GM18508 (cell line): ENCODE measurements at regions not wholly inside any gene's neighbourhood (a gene's known extent, or its start where the extent isn't known, plus 50 kb on each side); places are given as distances from the start of the nearest gene placed in this dataset.
A peak's percentile ranks its signal among the peaks of the same experiment; 100 is the strongest.

ENCODE experiments used
- ATAC-seq: cut with Tn5 transposase; IDR thresholded peaks from one replicate; pipeline ENCODE4 v1.9.1; 2021; ENCODE audit warnings: moderate number of reproducible peaks; ENCODE audit not compliant: insufficient read depth, unreplicated experiment

DNA sequence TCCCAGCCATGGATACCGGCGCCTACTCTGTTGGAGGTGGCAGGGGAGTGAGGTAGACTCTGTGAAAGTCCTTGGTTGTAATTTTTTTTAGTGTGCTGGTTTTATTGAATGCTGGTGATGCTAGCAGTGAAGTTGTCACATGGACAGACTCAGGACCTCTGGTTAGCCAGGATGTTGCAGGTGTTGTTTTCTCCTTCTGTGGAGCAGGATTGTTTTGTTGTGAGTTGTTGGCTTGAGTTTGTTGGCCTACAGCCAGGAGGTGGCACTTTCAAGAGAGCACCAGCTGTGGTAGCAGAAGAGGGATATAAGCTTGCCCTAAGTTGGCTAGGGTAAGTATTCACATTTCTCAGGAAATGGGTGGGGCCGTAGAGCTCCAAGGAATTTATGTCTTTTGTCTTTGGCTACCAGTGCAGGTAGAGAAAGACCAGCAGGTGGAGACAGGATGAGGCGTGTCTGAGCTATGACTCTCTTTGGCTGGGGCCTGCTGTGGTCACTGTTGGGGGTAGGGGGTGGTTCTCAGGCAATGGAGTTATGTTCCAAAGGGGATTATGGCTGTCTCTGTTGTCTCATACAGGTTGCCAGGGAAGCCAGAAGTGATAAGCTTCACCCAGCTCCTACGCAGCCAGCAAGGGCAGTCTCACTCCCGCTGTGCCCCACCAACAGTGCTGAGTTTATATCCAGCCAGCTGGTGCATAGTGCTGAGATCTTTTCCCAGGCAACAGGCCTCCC lies 248.7 kb downstream of the TAF11L14 start:
- no peak for ATAC-seq

DNA sequence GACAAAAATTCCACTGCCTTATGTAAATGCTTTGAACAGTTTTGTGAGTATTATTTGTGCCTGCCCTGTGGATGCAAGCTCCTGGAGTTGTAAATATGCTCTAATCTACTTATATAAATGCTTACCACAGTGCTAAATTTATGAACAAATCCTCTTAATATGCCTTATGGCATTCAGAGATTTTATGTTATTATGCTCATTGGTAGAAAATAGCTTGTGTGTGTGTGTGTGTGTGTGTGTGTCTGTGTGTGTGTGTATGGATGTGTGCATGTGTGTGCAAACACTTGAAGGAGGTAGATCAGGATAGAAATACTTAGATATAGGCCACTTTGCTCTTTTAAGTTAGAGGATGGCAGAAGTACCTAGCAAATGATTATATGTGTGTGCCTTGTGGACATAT lies 253.9 kb downstream of the TAF11L14 start:
- no peak for ATAC-seq

DNA sequence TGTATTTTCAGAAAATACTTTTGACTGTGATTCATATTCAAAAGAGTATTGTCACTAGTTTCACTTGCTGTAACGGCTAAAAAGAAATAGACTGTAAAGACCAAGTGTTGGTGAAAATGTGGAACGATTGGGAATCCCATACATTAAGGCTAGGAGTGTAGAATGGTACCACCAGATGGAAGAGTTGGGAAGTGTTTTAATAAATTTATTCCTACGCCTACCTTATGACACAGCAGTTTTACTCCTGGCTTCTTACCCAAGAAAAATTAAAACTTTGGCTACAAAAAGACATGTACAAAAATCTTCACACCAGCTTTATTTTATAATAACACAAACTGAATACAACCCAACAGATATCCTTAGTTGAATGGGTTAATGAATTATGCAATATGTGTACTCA lies 256.2 kb downstream of the TAF11L14 start:
- ATAC-seq = no peak

DNA sequence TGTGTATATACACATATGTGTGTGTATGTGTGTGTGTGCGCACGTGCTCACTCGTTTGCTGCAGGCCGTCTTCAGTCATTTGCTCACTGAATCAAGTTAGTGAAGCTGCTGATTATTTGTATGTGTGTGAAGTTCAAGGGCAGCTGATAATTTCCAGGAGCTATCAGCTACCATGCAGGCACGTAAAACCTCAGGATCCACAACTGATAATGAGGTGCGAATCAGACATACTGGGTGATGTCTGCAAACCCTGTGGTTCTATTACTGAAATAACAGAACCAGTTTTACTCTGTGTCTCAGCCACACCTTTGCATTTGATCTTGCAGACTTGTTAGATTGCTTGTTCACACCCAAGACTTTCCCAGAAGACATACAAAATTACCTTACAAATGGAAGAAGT lies 257.6 kb downstream of the TAF11L14 start:
- no peak for ATAC-seq

DNA sequence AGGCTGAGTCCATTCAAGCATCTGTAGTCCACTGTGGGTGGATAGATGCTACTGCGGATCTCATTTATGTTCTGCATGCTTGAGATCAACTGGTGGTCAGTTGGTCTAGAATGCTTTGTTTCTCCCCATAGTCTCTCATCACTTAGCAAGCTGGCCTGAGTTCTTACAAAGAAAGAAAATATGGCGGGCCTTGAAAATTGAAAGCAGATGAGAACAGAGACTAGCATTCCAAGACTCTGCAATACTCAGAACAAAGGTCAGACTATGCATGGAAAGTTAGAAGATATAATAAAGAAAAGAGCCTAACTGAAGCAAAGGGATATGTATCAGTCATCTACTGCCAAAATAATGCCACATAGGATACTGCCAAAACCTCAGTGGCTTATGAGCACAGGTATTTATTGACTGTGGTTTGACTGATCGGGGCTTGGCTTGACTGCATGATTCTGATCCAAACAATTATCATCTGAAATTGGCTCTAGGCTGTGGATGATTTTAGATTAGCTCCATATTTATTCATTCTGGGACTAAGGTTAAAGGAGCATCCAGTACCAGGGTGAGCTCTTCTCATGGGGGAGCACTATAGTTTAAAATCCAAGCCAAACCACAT lies 258.9 kb downstream of the TAF11L14 start:
- ATAC-seq = no peak

DNA sequence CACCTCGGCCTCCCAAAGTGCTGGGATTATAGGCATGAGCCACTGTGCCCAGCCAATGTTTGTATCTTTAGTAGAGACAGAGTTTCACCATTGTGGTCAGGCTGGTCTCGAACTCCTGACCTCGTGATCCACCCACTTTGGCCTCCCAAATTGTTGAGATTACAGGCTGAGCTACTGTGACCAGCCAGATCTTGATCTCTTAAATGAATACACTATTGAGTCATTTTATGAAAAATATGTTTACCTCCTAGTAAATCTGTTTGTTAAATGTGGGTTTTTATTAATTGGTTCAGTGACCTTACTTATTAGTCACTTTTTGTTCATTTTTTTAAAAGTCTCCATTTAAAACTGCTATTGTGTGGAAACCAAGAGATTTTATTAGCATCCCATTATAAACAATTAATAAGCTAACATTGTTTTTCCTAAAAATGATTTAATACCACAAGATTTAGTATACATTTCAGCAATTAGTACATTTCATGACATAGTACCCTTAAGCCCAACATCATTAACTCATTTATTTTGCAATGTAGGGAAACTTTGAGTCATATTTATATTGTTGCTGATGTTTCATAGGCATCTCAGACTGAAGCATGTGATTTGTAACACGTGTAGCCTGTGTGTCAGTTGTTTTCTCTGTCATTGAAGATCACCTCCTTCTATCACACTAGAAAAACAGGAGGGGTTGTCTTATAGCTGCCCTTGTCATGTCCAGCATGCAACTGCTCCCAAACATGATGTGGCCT lies 261.2 kb downstream of the TAF11L14 start:
- ATAC-seq = no peak

DNA sequence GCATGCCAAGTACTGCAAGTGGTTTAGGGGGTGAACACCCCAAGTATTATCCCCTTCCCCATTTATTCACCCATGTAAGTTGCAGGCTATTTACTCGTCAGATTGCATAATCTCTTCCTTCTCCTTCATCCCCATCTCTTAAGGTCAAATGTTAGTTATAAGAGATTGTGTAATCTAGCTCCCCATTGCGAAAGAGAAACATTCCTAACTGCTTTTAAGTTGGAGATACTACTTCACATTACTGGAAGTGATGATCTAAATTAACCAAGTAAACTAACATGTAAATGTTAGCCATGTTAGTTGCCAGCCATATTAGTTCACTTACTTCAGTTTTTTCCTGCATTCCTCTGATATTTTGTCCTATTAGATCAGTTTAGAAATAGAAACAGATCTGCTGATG lies 262.3 kb downstream of the TAF11L14 start:
- no peak for ATAC-seq

DNA sequence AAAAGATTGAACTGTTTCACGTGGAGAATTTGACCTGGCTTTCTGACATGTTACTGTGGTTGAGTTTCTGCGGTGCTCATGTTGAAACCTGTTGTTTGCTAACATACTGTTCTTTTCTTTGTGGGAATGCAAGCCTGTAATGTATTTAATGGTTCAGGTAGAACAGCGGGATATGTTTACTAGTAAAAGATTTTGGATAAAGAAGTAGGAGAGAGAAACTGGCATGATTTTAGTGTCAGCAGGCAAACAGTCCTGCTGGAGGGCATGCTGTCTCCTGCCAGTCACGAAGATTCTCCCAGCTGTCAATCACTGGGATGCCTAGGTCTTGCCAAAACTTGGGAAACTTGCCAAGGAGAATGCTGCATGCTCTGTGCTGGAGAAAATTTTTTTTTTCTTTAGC lies 263.5 kb downstream of the TAF11L14 start:
- ATAC-seq = no peak

DNA sequence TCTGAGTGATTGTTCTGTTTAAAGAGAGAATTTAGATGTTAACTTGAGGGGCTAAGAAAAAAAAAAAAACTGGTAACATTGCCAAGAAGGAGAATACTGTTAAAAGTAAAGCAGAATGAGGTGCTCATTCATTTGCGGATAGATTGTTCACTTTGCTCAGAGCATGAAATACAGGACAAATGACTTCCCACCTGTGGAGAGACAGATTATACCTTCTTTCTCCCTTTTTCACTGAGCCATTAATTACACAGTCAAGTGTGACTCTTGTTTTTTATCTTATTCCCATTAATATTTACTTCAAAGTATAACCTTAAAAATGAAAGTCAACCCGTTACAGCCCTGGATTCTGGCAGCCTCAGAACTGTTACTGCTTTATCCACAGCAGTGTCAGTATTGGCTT lies 264.5 kb downstream of the TAF11L14 start:
- no peak for ATAC-seq

DNA sequence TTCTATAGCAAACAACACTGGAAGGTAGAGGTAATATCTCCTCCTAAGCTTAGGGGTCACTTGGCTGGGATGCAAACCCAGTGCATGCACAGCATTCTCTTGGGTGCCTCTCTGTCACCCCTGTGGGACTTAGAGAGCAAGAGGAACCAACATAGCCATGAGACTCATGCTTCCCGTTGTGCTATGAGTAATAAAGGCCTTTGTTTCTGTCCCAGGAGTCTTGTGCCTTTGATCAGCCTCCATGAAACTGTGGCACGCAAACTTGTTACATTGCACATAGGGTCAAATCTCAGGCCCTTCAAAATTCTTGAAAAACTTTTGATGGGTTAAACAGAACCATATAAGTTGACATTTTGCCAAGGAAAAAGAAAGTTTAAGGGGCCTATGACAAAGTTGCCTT lies 272.8 kb downstream of the TAF11L14 start:
- ATAC-seq = peak; percentile 53

DNA sequence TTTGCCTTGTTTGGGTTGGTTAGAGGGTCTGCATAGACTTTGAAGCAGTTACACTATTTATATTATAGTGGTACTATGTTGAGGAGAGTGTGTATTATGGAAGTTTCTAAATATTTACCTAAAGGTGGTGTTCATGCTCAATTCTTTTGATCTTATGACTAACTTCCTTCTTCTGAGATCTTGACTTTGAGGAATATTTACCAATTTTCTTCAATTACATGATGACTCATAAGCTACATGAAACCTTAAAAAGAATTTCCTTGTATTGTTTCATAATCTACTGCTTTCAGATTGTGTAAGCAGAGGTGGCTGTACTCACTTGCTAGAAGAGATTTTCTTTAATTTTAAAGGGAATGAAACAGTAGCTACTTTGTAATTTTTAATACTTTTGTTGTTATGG lies 276.1 kb downstream of the TAF11L14 start:
- peak; percentile 51 for ATAC-seq

DNA sequence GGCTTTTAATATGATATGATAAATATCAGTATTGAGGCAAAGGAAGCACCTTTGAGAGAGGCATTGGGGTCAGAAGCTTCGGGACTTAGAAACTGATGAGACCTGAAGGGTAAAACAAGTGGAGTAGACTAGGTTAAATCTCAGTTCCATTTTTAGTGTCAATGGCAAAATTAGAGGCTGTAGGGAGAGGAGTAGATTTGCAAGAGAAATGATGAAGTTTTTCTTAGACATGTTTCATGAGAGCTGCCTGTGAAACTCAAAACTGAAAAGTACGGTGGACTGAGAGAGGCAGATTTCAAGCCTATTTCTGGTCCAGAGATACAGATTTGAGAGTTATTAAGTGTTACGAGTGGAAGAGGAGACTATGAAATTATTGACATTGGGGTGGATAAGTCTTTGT lies 278.5 kb downstream of the TAF11L14 start:
- ATAC-seq = no peak

DNA sequence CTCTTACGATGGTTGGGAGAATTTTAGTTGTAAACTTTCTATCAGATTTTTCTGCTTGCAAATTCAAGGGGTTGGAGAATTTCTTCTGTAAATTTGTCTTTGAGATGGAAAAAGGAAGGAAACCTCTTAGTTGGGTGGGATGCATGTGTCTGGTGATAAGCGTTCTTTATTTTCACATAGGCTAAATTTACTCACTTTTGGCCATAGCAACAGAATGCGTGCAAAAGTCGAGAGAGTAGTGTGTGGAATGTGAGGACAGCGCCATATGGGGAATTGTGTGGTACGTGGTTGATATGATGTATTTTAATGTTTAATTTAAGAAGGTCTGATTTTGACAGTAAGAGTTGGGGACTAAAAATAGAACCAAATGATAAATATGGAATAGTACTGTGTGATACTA lies 282.2 kb downstream of the TAF11L14 start:
- no peak for ATAC-seq

DNA sequence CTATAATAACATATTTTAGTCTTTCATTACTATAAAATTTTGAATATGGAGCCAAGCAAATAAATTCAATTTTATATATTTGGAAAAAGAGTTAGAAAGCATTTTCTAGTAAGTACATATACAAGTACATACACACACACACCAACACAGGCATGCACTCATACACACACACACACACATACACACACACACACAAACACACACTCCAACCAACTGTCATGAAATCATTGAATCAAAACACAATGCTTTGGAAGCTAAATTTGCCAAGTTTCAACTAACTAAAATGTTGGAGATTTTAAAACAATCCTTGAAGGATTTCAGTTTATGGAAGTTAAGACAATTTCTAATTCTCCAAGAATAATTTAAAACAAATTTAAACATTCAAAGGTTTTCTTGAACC lies 283.2 kb downstream of the TAF11L14 start:
- ATAC-seq = no peak

DNA sequence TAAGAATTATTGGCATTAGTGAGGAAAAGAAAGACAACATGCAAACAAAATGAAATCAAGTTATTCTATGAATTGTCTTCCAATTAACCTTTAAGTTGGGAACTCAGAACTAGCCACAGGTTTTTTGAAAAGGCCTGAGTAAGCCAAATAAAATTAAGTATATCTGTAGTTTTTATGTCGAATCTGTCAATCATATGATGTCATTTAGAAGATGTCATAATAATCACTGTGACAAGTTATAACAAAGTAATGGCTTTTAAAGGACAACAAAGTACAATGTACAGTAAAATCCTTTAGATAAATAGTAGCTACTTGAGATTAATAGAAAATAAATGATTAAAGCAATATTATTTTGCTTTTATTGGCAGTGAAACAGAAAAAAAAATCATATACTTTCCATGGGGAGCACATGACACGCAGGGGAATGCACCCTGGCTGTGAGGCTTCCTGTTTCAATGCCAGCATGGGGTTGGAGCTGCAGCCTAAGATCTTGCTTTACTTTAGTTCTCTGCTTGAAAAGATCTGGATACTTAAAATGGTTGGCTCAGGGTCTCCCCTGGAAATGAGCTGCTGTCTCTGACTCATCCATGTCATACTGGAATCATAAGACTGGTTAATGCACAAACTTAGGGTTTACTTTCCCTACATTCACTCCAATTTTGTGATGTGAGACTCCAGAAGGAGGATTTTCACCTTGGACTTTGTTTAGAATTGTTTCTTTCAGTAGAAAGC lies 284.3 kb downstream of the TAF11L14 start:
- ATAC-seq = no peak

DNA sequence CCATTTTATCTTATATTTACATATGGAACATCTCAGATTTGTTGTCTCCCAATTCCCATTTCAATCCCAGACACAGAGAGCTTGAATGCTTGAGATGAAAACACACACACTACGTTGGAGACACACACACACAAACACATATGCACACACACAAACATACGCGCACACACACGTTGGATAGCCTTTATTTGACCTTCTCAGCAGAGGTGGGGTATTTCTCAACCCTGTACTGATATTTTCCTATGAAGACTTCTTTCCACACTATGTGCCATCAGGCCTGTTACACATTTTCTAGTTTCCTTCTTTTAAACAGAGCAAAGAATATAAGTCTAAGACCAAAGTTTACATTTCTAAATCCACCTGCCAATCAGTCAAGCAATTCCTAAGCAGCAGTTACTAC lies 291.0 kb downstream of the TAF11L14 start:
- no peak for ATAC-seq

DNA sequence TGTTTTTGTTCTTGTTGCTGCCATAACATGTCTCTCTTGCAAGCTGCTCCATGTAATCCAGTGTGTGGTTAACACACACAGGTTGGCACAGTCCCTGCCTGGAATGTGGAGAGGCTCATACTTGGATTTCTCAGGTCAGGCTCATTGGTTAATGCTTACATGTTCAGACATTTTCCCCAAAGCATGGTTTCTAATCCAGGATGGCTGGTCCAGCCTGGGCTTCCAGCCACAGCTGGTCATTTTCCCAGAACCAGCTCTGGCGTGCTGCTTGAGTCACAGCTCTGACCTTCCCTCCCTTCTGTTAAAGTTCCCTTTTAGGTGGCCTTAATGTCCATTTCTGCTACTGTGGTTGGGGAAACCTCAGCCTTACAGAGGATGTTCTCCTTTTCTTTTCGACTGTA lies 294.3 kb downstream of the TAF11L14 start:
- ATAC-seq = no peak

DNA sequence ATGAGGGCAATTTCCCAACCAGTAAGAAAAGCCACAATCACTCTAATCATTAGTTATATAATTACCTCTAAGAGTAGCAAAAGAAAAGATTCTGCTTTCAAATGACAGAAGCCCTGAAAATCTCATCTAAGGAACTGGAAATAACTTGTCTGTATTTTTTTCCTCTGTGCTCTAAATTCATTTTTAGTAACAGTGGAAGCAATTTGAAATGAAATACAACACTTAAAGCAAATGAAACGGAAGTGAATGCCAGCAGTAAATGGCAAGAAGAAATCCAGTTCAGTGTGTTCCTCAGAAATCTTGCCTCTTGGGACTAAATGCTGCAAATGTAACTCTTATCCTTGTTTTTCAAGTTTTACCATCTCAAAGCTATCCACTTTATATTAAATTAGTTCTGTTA lies 294.9 kb downstream of the TAF11L14 start:
- no peak for ATAC-seq

DNA sequence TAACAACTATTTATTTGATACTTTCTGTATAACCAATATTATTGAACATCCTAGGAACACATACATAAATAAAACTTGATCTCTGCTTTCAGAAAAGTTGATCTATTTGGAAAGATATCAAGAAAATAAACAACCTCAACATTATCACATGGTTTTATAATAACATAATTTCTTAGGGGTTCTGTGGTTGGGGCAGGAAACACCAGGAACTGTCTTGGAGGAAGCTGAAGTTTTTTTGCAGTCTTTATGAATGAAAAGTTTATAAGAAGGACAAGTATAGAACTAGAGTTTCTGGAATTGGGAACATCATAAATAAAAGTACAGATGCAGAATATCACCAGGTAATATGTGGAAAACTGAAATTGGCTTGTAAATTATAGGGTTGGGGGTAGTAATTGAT lies 296.1 kb downstream of the TAF11L14 start:
- no peak for ATAC-seq

DNA sequence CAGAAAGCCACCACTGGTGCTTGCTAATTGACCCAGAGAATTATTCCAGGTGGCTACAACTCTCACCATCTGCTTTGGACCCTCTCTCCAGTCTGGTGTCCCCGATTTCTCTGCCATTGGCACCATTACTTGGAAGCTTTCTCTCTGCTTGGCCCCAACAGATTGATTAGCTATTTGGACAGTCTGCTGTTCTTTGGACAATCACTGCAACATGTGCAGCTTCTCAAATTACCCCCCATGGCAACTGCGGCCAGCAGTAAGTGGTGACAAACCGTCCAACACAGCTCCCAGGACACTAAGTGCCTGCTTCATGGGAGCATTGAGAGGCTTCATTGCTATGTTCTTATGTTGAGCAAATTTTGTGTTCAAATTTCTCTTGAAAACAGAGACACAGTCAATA lies 309.8 kb downstream of the TAF11L14 start:
- no peak for ATAC-seq

DNA sequence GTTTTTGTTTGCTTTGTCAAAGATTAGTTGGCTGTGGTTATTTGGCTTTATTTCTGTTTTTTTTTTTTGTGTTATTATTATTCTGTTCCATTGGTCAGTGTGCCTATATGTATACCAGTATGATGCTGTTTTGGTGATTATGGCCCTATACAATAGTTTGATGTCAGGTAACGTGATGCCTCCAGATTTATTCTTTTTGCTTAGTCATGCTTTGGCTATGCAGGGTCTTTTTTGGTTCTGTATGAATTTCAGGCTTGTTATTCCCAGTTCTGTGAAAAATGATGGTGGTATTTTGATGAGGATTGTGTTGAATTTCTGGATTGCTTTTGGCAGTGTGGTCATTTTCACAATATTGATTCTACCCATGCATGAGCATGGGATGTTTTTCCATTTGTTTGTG lies 312.8 kb downstream of the TAF11L14 start:
- no peak for ATAC-seq
